Stimulated activated CD4-positive, alpha-beta T cell treated with anti-CD3 and anti-CD28 coated beads, Interleukin-4, amount 100 ng/mL, for 24 hours (primary cell): ENCODE measurements at regions not wholly inside any gene's neighbourhood (a gene's known extent, or its start where the extent isn't known, plus 50 kb on each side); places are given as distances from the start of the nearest gene placed in this dataset.

ENCODE experiments used
- DNase-seq: peaks from one replicate; pipeline ENCODE4 v3.0.0-alpha.2; 2020

- no peak for DNase-seq
Measured at GRCh38 chr6:142683714-142684141, 261.2 kb downstream of the HIVEP2 start.

GRCh38 chr6:142684371-142684770 is 260.6 kb downstream of the HIVEP2 start:
- DNase-seq = no peak

GRCh38 chr6:142685852-142686506 is 259.0 kb downstream of the HIVEP2 start:
- DNase-seq = peak; percentile 14

- DNase-seq = no peak
Measured at GRCh38 chr6:142686507-142686887, 258.5 kb downstream of the HIVEP2 start.

GRCh38 chr6:142692942-142693341 is 252.0 kb downstream of the HIVEP2 start:
- peak; percentile 75 for DNase-seq

GRCh38 chr6:142693441-142693840 is 251.5 kb downstream of the HIVEP2 start:
- no peak for DNase-seq

- no peak for DNase-seq
Measured at GRCh38 chr6:142694054-142694453, 250.9 kb downstream of the HIVEP2 start.

- no peak for DNase-seq
Measured at GRCh38 chr6:142695016-142695415, 250.0 kb downstream of the HIVEP2 start.

GRCh38 chr6:142696123-142697000 is 248.6 kb downstream of the HIVEP2 start:
- DNase-seq = no peak

GRCh38 chr6:142697001-142697335 is 248.0 kb downstream of the HIVEP2 start:
- DNase-seq = no peak

- no peak for DNase-seq
Measured at GRCh38 chr6:142697922-142698321, 247.1 kb downstream of the HIVEP2 start.

- no peak for DNase-seq
Measured at GRCh38 chr6:142698751-142699150, 246.2 kb downstream of the HIVEP2 start.

GRCh38 chr6:142699391-142699790 is 245.6 kb downstream of the HIVEP2 start:
- no peak for DNase-seq

GRCh38 chr6:142700032-142700431 is 244.9 kb downstream of the HIVEP2 start:
- DNase-seq = no peak

- no peak for DNase-seq
Measured at GRCh38 chr6:142700671-142701312, 244.2 kb downstream of the HIVEP2 start.
